OCI-LY3 (cell line): ENCODE measurements at regions not wholly inside any gene's neighbourhood (a gene's known extent, or its start where the extent isn't known, plus 50 kb on each side); places are given as distances from the start of the nearest gene placed in this dataset.

Experiments
- H2AFZ ChIP-seq: fragments of 200-600, 300-600 bp; shearing (Covaris generic); 2 replicates; pipeline ENCODE4 v1.6.0; 2014; ENCODE audit warnings: antibody characterized with exemption, low read depth, low read length
- H3K27ac ChIP-seq: fragments of 200-600, 300-600 bp; sonication (generic); 2 replicates; pipeline ENCODE4 v1.5.1; 2014; ENCODE audit warnings: mild to moderate bottlenecking, low read length, moderate library complexity, mixed read lengths
- H3K27me3 ChIP-seq: fragments of 200-600, 300-600 bp; sonication (generic); 2 replicates; pipeline ENCODE4 v1.6.1; 2014; ENCODE audit warnings: low read depth, low read length, mixed read lengths
- H3K36me3 ChIP-seq: fragments of 200-600, 300-600 bp; sonication (generic); replicated peaks from 2 replicates; pipeline ENCODE3; 2014; ENCODE audit warnings: low read depth, low read length, mixed read lengths
- H3K4me1 ChIP-seq: fragments of 300-600, 200-600 bp; sonication (generic); 2 replicates; pipeline ENCODE4 v1.6.1; 2014; ENCODE audit warnings: low read length, mixed read lengths
- H3K4me2 ChIP-seq: fragments of 200-600, 300-600 bp; sonication (generic); 2 replicates; pipeline ENCODE4 v1.6.1; 2014; ENCODE audit warnings: low read length, mixed read lengths
- H3K4me3 ChIP-seq: fragments of 300-600, 200-600 bp; sonication (generic); 2 replicates; pipeline ENCODE4 v1.5.1; 2014; ENCODE audit warnings: antibody characterized with exemption, mild to moderate bottlenecking, low read length, moderate library complexity
- H3K79me2 ChIP-seq: fragments of 300-600, 200-600 bp; shearing (Covaris generic); 2 replicates; pipeline ENCODE4 v1.6.1; 2014; ENCODE audit warnings: mild to moderate bottlenecking, low read length, mixed read lengths
- H3K9ac ChIP-seq: fragments of 300-600, 200-600 bp; shearing (Covaris generic); 2 replicates; pipeline ENCODE4 v1.6.0; 2014; ENCODE audit warnings: mild to moderate bottlenecking, low read length, moderate library complexity
- H3K9me3 ChIP-seq: fragments of 200-600, 300-600 bp; shearing (Covaris generic); 2 replicates; pipeline ENCODE4 v1.6.1; 2014; ENCODE audit warnings: low read length, mixed read lengths; ENCODE audit not compliant: insufficient read depth
- H4K20me1 ChIP-seq: fragments of 200-600, 300-600 bp; sonication (generic); 2 replicates; pipeline ENCODE4 v1.6.1; 2016; ENCODE audit warnings: low read length, mixed read lengths; ENCODE audit not compliant: insufficient read depth
- EZH2phosphoT487 ChIP-seq: fragments of 200-600 bp; shearing (Covaris generic); IDR thresholded peaks from 2 replicates; pipeline ENCODE4 v1.6.1; 2018; ENCODE audit warnings: antibody characterized with exemption, mixed run types, low read depth
- TF ChIP-seq, protein P1 (sequence below): fragments of 200-600, 300-600 bp; sonication (generic); IDR thresholded peaks from 2 replicates; pipeline ENCODE4 v1.5.1; 2014; ENCODE audit warnings: antibody characterized with exemption, low read length, low read depth

DNA sequence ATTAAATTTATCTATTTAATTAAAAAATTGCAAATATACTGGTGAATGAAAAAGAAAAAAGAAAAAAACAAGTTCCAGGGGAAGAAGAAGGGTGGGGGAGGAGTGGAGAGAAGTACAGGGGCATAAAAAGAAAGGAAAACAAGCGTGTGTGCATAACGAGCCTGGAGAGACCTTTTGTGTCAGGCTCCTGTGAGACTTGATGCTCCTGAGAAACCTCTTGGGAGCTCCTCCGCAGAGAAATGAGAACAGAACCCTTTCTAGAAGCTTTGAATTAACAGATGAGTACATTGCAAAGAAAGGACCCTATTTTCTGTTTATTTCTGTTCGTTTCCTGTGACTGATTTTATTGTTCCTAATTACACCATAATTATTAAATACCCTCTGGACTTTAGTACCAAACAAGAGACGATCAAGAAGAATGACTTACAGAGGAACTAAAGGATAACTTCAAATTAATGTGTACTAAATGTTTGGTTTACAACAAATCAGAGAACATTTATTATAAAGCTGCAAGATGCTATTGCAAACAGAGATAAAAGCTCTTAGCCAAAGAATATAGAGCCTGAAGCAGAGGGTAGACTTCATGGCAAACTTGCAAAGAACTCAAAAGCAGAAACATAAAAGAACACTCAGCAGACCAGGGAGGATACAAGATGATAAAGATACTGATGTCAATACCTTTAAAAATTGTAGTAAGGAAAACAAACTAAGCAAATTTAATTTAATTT is 74.7 kb downstream of the DPPA2 start:
- no peak for TF ChIP-seq EZH2phosphoT487
- TF ChIP-seq, protein P1, sequence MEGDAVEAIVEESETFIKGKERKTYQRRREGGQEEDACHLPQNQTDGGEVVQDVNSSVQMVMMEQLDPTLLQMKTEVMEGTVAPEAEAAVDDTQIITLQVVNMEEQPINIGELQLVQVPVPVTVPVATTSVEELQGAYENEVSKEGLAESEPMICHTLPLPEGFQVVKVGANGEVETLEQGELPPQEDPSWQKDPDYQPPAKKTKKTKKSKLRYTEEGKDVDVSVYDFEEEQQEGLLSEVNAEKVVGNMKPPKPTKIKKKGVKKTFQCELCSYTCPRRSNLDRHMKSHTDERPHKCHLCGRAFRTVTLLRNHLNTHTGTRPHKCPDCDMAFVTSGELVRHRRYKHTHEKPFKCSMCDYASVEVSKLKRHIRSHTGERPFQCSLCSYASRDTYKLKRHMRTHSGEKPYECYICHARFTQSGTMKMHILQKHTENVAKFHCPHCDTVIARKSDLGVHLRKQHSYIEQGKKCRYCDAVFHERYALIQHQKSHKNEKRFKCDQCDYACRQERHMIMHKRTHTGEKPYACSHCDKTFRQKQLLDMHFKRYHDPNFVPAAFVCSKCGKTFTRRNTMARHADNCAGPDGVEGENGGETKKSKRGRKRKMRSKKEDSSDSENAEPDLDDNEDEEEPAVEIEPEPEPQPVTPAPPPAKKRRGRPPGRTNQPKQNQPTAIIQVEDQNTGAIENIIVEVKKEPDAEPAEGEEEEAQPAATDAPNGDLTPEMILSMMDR, result no peak
- Histone ChIP-seq H3K4me1 (no peaks in the 10 kb centered on the region), H3K9ac (no peak overlapping the region), H3K79me2 (no peaks in the 10 kb centered on the region), H4K20me1 (no peaks in the 10 kb centered on the region), H3K27me3 (no peaks in the 10 kb centered on the region), H3K4me3 (no peak overlapping the region), H3K9me3 (no peaks in the 10 kb centered on the region), H2AFZ (no peak overlapping the region), H3K4me2 (no peak overlapping the region), H3K27ac (no peak overlapping the region), H3K36me3 (no peaks in the 10 kb centered on the region)

DNA sequence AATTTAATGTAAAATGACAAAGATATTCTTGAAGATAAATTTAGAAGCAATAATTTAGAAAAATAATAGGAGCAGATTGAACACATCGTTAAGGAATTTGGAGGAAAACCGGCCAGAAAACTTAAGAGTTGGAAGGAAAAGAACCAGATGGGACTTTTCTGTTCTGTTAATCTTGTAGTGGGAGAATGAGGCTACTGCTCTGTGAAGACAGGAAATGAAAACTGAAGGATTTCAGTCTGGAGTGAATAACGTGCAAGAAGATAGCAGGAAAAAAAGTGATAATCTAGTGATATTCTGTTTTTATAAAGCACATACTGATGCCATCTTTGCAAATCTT is 74.2 kb downstream of the DPPA2 start:
- TF ChIP-seq, protein P1, result no peak
- TF ChIP-seq EZH2phosphoT487, result no peak

More for the DNA sequence above, 74.2 kb downstream of the DPPA2 start:
- Histone ChIP-seq H2AFZ (no peak overlapping the region), H3K36me3 (no peaks in the 10 kb centered on the region), H3K27me3 (no peaks in the 10 kb centered on the region), H3K27ac (no peak overlapping the region), H3K4me3 (no peak overlapping the region), H3K9me3 (no peaks in the 10 kb centered on the region), H3K9ac (no peak overlapping the region), H4K20me1 (no peaks in the 10 kb centered on the region), H3K4me1 (no peaks in the 10 kb centered on the region), H3K4me2 (no peak overlapping the region), H3K79me2 (no peaks in the 10 kb centered on the region)
